Endothelial cell of umbilical vein (primary cell): ENCODE measurements at regions not wholly inside any gene's neighbourhood (a gene's known extent, or its start where the extent isn't known, plus 50 kb on each side); places are given as distances from the start of the nearest gene placed in this dataset.

Experiments
- EZH2 ChIP-seq: IDR thresholded peaks from 2 replicates; pipeline ENCODE4 v1.6.1; 2012; ENCODE audit warnings: borderline replicate concordance, low read depth, mild to moderate bottlenecking, moderate library complexity, low read length, inconsistent platforms; ENCODE audit not compliant: severe bottlenecking
- FOS ChIP-seq: IDR thresholded peaks from 2 replicates; pipeline ENCODE4 v1.6.1; 2011; ENCODE audit warnings: mild to moderate bottlenecking, low read length, moderate library complexity, borderline replicate concordance; ENCODE audit not compliant: insufficient read depth
- GATA2 ChIP-seq: IDR thresholded peaks from 2 replicates; pipeline ENCODE4 v1.7.0; 2011; ENCODE audit warnings: low read depth, mild to moderate bottlenecking, moderate library complexity, mixed read lengths, low read length; ENCODE audit not compliant: insufficient read length, insufficient read depth
- MYC ChIP-seq: IDR thresholded peaks from one replicate; pipeline ENCODE4 v1.6.1; 2011; ENCODE audit warnings: mild to moderate bottlenecking, low read depth, low read length
- POLR2A ChIP-seq: IDR thresholded peaks from 2 replicates; pipeline ENCODE4 v1.6.1; 2012; ENCODE audit warnings: low read depth, mild to moderate bottlenecking, control low read depth, low read length
- POLR2AphosphoS5 ChIP-seq: IDR thresholded peaks from 2 replicates; pipeline ENCODE4 v1.6.1; 2012; ENCODE audit warnings: low read depth, mild to moderate bottlenecking, control low read depth, low read length, moderate library complexity; ENCODE audit not compliant: insufficient read depth
- TF ChIP-seq, protein P1 (sequence below), 2 donors: IDR thresholded peaks; 1 replicate in 1 of 2; 2 replicates in 1 of 2; pipeline ENCODE4 v1.5.1; 2011; ENCODE audit warnings: low read length in 2 of 2, mild to moderate bottlenecking in 2 of 2, moderate library complexity in 2 of 2, control low read depth in 1 of 2, inconsistent platforms in 1 of 2, low read depth in 1 of 2; ENCODE audit not compliant: insufficient read depth in 1 of 2; ENCODE audit errors: extremely low read depth in 1 of 2
- TF ChIP-seq, protein P2 (sequence below): IDR thresholded peaks from 2 replicates; pipeline ENCODE4 v1.6.1; 2011; ENCODE audit not compliant: insufficient read depth, insufficient read length

DNA sequence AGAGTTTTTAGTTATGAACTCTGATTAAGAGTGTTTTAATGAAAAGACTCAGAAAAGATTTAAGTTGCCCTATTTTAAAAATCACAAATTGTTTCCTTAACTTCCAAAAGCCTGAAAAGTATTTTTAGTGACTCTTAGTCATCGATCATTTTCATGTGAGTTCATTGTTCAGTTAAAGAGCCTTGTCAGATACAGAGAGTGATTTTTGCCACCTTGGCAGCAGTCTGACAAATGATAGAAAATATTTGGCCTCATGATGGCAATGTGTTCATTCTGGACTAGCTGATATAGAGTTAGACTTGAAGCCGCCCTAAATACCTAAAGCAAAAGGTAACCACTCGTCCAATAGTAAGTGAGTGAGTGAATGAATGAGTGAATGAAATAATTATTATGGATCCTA is 225.8 kb downstream of the CPS1 start:
- TF ChIP-seq POLR2AphosphoS5 (no peak), GATA2 (no peak), MYC (no peak), POLR2A (no peak), EZH2 (no peak), FOS (no peak)
- TF ChIP-seq, protein P1, sequence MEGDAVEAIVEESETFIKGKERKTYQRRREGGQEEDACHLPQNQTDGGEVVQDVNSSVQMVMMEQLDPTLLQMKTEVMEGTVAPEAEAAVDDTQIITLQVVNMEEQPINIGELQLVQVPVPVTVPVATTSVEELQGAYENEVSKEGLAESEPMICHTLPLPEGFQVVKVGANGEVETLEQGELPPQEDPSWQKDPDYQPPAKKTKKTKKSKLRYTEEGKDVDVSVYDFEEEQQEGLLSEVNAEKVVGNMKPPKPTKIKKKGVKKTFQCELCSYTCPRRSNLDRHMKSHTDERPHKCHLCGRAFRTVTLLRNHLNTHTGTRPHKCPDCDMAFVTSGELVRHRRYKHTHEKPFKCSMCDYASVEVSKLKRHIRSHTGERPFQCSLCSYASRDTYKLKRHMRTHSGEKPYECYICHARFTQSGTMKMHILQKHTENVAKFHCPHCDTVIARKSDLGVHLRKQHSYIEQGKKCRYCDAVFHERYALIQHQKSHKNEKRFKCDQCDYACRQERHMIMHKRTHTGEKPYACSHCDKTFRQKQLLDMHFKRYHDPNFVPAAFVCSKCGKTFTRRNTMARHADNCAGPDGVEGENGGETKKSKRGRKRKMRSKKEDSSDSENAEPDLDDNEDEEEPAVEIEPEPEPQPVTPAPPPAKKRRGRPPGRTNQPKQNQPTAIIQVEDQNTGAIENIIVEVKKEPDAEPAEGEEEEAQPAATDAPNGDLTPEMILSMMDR (IDR thresholded peaks at IDR 0.05; ENCODE audit: extremely low read depth in 1 of 2, insufficient read depth in 1 of 2, low read depth in 1 of 2, low read length in 2 of 2): no peak
- TF ChIP-seq, protein P2, sequence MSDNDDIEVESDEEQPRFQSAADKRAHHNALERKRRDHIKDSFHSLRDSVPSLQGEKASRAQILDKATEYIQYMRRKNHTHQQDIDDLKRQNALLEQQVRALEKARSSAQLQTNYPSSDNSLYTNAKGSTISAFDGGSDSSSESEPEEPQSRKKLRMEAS: no peak
